H1 (cell line): ENCODE measurements at regions not wholly inside any gene's neighbourhood (a gene's known extent, or its start where the extent isn't known, plus 50 kb on each side); places are given as distances from the start of the nearest gene placed in this dataset.

Experiments used
- CBX5 ChIP-seq: fragments of 300-800, 300-1000 bp; sonication (generic); IDR thresholded peaks from 2 replicates; pipeline ENCODE4 v1.7.1; 2016; ENCODE audit warnings: antibody characterized with exemption, low read length, low read depth
- CEBPB ChIP-seq: IDR thresholded peaks from 2 replicates; pipeline ENCODE4 v1.6.1; 2012; ENCODE audit warnings: low read depth, low read length
- CREB1 ChIP-seq: IDR thresholded peaks from 2 replicates; pipeline ENCODE4 v1.6.1; 2012; ENCODE audit warnings: inconsistent platforms
- CTCF ChIP-seq, 3 experiments: IDR thresholded peaks; 1 replicate in 2 of 3; 2 replicates in 1 of 3; pipeline versions ENCODE4 v1.5.1 to v1.6.1; 2011; ENCODE audit warnings: low read length in 3 of 3, mild to moderate bottlenecking in 3 of 3, inconsistent platforms in 2 of 3, low read depth in 1 of 3, moderate library complexity in 1 of 3; ENCODE audit not compliant: insufficient read depth in 1 of 3; ENCODE audit errors: control extremely low read depth in 1 of 3
- EP300 ChIP-seq, 2 experiments: IDR thresholded peaks; 1 replicate in 1 of 2; 2 replicates in 1 of 2; pipeline ENCODE4 v1.6.1; 2011 to 2012; ENCODE audit warnings: low read depth in 2 of 2, low read length in 2 of 2, mild to moderate bottlenecking in 2 of 2, borderline replicate concordance in 1 of 2, inconsistent platforms in 1 of 2, moderate library complexity in 1 of 2
- EZH2 ChIP-seq: fragments of 200-600 bp; sonication (generic); IDR thresholded peaks from 2 replicates; pipeline ENCODE4 v1.7.1; 2012; ENCODE audit warnings: low read depth, mild to moderate bottlenecking, moderate library complexity, low read length, inconsistent platforms; ENCODE audit not compliant: severe bottlenecking
- HDAC2 ChIP-seq, 2 experiments: fragments of 300-600 bp in 1 of 2; sonication (generic) in 1 of 2; IDR thresholded peaks; 2 replicates each; pipeline ENCODE4 v1.6.1; 2011 to 2012; ENCODE audit warnings: low read depth in 2 of 2, low read length in 2 of 2, mild to moderate bottlenecking in 2 of 2, moderate library complexity in 2 of 2, borderline replicate concordance in 1 of 2, inconsistent platforms in 1 of 2
- JUND ChIP-seq: IDR thresholded peaks from 2 replicates; pipeline ENCODE4 v1.6.1; 2011; ENCODE audit warnings: mild to moderate bottlenecking, improper control_type of control experiment, low read length
- MAX ChIP-seq: IDR thresholded peaks from 2 replicates; pipeline ENCODE4 v1.6.1; 2012; ENCODE audit warnings: inconsistent platforms
- RBBP5 ChIP-seq: IDR thresholded peaks from 2 replicates; pipeline ENCODE4 v1.7.1; 2012; ENCODE audit warnings: low read depth, mild to moderate bottlenecking, inconsistent platforms, low read length, moderate library complexity, borderline replicate concordance
- SIRT6 ChIP-seq: IDR thresholded peaks from one replicate; pipeline ENCODE4 v1.7.1; 2012; ENCODE audit warnings: low read length, inconsistent platforms
- SRF ChIP-seq: IDR thresholded peaks from 2 replicates; pipeline ENCODE4 v1.6.1; 2011; ENCODE audit warnings: mild to moderate bottlenecking, low read depth, low read length, moderate library complexity
- TCF12 ChIP-seq: IDR thresholded peaks from 2 replicates; pipeline ENCODE4 v1.6.1; 2011; ENCODE audit warnings: low read depth, mild to moderate bottlenecking, low read length
- TEAD4 ChIP-seq: IDR thresholded peaks from 2 replicates; pipeline ENCODE4 v1.6.1; 2012; ENCODE audit warnings: low read depth, low read length, inconsistent platforms, mixed read lengths

- no peak for TF ChIP-seq EP300 (IDR thresholded peaks at IDR 0.05; ENCODE audit: borderline replicate concordance in 1 of 2, low read depth in 2 of 2, low read length in 2 of 2)
- no peak for TF ChIP-seq SIRT6
- peak; percentile 71 to 90 (median 82) for TF ChIP-seq CTCF (IDR thresholded peaks at IDR 0.05; ENCODE audit: control extremely low read depth in 1 of 3, insufficient read depth in 1 of 3, low read depth in 1 of 3, low read length in 3 of 3)
- TF ChIP-seq EZH2: no peak
- TF ChIP-seq MAX: peak; percentile 97
- TF ChIP-seq CBX5: no peak
- TF ChIP-seq JUND: no peak
- no peak; a peak in 1 of 4 replicates for TF ChIP-seq HDAC2 (IDR thresholded peaks at IDR 0.05; ENCODE audit: borderline replicate concordance in 1 of 2, low read depth in 2 of 2, low read length in 2 of 2)
- no peak for TF ChIP-seq TCF12
- no peak for TF ChIP-seq TEAD4
- no peak for TF ChIP-seq CEBPB
- TF ChIP-seq SRF: no peak
- peak; percentile 85 for TF ChIP-seq RBBP5
- no peak for TF ChIP-seq CREB1
These were observed 88.6 kb upstream of the TGM3 start for GRCh38 chr20:2206957-2207769.
